HUES6 (cell line): ENCODE measurements at regions not wholly inside any gene's neighbourhood (a gene's known extent, or its start where the extent isn't known, plus 50 kb on each side); places are given as distances from the start of the nearest gene placed in this dataset.
"Not testable (repeated sequence)": the region's sequence is repeated elsewhere in the genome, so short reads cannot be mapped to it uniquely, and the experiment has no call there.

ENCODE experiments used
- H3K27ac ChIP-seq: 2 replicates; pipeline ENCODE4 v1.7.0; 2013; ENCODE audit warnings: low read depth, mild to moderate bottlenecking, low read length, inconsistent platforms
- H3K27me3 ChIP-seq: 2 replicates; pipeline ENCODE4 v1.6.1; 2013; ENCODE audit warnings: low read length; ENCODE audit not compliant: control insufficient read depth, insufficient read depth
- H3K36me3 ChIP-seq: 2 replicates; pipeline ENCODE4 v1.6.1; 2013; ENCODE audit warnings: low read length; ENCODE audit not compliant: control insufficient read depth, insufficient read depth
- H3K4me1 ChIP-seq: 2 replicates; pipeline ENCODE4 v1.6.1; 2013; ENCODE audit warnings: low read length; ENCODE audit not compliant: control insufficient read depth, insufficient read depth
- H3K4me3 ChIP-seq: 2 replicates; pipeline ENCODE4 v1.5.1; 2013; ENCODE audit warnings: low read depth, low read length
- H3K9ac ChIP-seq: one replicate; pipeline ENCODE4 v1.6.1; 2013; ENCODE audit warnings: mild to moderate bottlenecking, low read length
- H3K9me3 ChIP-seq: 2 replicates; pipeline ENCODE4 v1.6.1; 2013; ENCODE audit warnings: low read depth, low read length; ENCODE audit not compliant: control insufficient read depth, insufficient read depth

DNA sequence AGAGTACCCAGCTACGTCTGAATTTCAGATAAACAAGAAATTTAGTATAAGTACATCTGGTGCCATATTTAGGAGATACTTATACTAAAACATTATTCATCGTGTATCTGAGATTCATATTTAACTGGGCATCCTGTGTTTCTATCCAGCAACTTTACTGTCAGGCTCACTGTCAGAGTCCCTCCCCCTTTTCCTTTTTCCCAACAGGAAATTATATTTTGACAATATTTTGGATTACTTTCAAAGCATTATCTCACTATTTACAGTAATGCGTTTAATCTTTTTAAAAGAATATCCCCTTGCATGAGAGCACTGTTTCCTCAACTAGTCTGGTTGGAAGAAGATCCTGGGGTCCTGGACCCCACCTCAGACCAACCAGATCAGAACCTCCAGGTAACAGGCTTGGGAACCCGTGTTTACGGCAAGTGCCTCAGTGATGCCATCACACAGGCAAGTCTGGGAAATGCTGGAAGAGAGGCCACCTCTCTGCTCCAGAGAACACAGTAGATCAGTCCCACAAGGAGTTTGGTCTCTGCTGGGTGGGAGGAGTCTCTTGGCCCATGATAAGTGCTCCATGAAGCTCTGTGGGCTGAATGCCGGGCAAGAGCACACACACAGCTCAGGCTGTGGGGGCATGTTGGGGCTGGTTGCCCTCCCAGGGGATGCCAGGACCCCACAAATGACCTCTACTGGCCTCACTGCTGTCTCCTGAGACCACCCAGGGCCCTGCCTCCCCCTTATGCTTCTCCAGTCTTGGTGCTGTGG is 84.2 kb upstream of the UXS1 start:
- Histone ChIP-seq H3K9me3 (peaks cover 2% of the 10 kb centered on the region; the same call in 1 of the 2 replicates), H3K27ac (no peak overlapping the region), H3K4me1 (no peaks in the 10 kb centered on the region), H3K9ac (no peak overlapping the region), H3K27me3 (no peaks in the 10 kb centered on the region), H3K4me3 (no peak overlapping the region), H3K36me3 (no peaks in the 10 kb centered on the region)

DNA sequence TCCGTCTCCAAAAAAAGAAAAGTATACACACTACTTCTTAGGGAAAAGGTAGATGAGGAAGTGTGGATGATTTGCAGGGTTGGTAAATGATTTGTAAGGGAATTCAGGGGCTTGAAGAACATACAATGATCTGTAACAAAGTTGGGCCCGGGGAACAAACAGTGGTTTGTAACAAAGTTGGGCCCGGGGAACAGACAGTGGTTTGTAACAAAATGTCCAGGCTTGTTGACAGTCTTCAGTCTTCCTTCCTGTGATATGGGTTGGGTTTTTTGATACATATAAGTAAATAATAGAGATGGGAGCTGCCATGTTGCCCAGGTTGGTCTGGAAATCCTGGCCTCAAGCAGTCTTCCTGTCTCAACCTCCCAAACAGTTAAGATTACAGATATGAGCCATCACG is 83.3 kb upstream of the UXS1 start:
- Histone ChIP-seq H3K9me3 (peaks cover 7% of the 10 kb centered on the region; the same call in 1 of the 2 replicates), H3K4me1 (no peaks in the 10 kb centered on the region), H3K27ac (no peak overlapping the region), H3K27me3 (no peaks in the 10 kb centered on the region), H3K4me3 (no peak overlapping the region), H3K9ac (no peak overlapping the region), H3K36me3 (no peaks in the 10 kb centered on the region)

DNA sequence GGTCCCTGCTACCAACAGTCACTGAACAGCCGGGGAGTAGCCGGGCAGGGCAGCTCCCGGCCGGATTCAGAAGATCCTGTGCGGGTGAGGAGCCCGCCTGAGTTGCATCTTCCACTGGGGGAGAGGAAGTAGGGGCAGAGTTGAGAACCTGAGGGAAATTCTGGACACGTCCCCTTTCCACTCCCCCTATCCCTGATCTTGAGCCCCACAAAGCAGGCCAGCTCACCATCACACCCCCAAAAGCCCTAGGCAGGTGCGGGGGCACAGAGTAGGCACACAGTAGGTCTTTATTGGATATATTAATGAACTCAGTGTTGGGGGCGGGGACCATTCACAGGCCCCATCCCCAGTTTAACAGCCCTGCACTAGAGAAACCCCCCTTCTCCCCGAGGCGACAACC is 81.9 kb upstream of the UXS1 start:
- no peaks in the 10 kb centered on the region for H3K4me1 ChIP-seq
- H3K9me3 ChIP-seq, result peaks cover 14% of the 10 kb centered on the region
- no peak overlapping the region for H3K27ac ChIP-seq
- H3K36me3 ChIP-seq, result no peaks in the 10 kb centered on the region
- no peak overlapping the region for H3K4me3 ChIP-seq
- H3K9ac ChIP-seq, result no peak overlapping the region
- H3K27me3 ChIP-seq, result no peaks in the 10 kb centered on the region

DNA sequence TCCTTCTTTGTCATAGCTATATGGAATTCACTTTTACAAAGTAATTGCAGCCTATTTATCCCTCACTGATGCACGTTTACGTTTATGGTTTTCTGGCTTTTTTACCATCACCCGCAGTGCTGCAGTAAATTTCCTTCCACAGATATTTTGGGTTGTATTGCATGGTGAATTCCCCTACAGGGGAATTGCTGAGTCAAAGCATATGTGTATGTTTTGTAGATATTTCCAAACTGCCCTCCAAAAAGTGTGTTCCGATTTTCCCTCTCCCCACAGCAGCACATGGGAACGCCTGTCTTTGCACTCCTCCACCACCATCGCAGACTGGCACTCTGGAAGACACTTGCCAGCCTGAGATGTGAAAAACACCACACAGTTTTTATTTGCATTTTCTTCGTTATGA is 80.6 kb upstream of the UXS1 start:
- no peak overlapping the region for H3K9ac ChIP-seq
- no peaks in the 10 kb centered on the region for H3K36me3 ChIP-seq
- no peak overlapping the region for H3K4me3 ChIP-seq
- peaks cover 14% of the 10 kb centered on the region for H3K9me3 ChIP-seq
- peaks cover 9% of the 10 kb centered on the region for H3K27me3 ChIP-seq
- H3K4me1 ChIP-seq, result no peaks in the 10 kb centered on the region
- no peak overlapping the region for H3K27ac ChIP-seq

DNA sequence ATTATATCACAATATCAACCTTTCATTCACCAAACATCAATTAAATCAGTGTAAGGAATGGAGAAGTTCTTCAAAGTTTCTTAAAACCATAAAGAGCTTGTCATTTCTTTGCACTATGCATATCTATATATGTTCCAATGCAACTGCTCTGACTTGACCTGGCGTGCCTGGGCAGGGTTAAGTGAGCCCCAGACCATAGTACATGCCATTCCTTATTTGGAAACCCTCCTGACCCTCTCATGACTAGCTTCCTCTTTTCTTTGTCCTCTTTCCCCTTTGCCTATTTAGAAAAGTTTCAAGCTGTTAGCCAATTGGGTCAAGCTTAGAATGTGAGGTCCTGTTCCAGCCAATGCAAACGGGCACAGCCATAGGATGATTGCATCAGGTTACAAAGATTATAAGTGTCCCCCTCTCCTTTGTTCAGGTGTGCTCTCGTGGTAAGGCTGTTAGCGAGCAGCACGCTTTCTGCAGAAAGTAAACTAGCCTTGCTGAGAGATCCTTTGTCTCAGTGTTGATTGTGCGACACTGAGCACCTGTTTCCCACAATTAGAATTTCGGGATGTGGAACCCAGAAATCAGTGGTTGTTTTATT is 78.2 kb upstream of the UXS1 start:
- Histone ChIP-seq H3K27ac (no peak overlapping the region), H3K4me1 (no peaks in the 10 kb centered on the region), H3K9me3 (peaks cover 14% of the 10 kb centered on the region), H3K36me3 (no peaks in the 10 kb centered on the region), H3K9ac (no peak overlapping the region), H3K4me3 (no peak overlapping the region), H3K27me3 (peaks cover 12% of the 10 kb centered on the region)

DNA sequence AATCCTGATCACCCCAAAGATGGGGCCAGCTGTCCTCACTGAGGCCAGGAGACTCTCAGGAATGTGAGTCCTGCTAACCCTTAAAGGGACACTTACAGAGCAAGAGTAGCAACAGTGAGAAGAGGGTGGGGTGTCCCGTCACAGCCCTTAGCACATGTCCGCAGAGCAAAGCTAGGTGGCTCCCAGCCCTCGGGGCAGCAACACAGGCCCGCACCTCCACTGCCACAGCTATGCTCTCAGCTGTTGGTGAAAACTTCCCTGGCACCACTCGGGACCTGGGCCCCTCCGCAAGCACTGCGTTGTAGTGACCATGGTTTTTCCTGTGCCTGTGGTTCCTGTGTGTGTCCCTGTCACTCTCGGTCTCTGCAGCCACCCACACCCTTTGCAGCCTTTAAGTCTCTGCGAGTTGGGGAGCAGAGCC is 76.4 kb upstream of the UXS1 start:
- no peaks in the 10 kb centered on the region for H3K36me3 ChIP-seq
- H3K27me3 ChIP-seq, result peaks cover 12% of the 10 kb centered on the region
- H3K4me1 ChIP-seq, result no peaks in the 10 kb centered on the region
- peak overlapping the region; percentile 62 for H3K4me3 ChIP-seq
- no peak overlapping the region for H3K27ac ChIP-seq
- peaks cover 14% of the 10 kb centered on the region for H3K9me3 ChIP-seq
- H3K9ac ChIP-seq, result no peak overlapping the region

DNA sequence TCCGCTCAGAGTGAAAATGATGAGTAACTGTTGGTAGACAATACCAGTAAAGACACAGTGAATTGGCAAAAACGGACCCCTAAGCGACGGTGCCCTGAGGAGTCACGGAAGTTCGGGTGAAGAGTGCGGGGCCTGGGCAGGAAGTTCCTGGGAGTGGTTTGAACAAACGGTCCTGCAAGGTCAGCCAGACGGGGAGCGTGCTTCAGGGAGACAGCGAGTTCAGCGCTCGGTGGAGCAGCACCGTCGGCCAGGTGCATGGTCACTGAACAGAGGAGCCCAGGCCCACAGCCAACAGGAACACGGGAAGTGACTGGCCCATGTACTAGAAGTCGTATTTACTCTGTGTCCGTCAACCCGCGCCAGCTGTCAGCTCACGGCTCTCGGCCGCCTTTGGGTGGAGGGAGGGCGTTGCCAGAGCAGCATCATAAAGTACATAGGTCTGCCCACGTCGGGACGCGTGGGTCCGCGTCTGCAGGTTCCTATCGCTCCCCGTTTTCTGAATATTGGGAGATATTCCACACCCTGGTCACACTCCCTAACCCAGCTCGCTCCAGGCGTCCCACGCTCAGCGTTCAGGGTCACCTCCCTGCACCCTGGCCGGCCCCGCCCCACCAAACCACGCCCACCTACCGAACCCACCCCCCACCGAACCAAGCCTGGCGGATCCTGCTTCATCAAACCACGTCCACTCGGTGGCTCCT is 75.6 kb upstream of the UXS1 start:
- Histone ChIP-seq H3K4me1 (no peaks in the 10 kb centered on the region), H3K9ac (no peak overlapping the region), H3K36me3 (no peaks in the 10 kb centered on the region), H3K27me3 (peaks cover 12% of the 10 kb centered on the region), H3K9me3 (peaks cover 14% of the 10 kb centered on the region), H3K4me3 (peak overlapping the region; percentile 62), H3K27ac (no peak overlapping the region)

DNA sequence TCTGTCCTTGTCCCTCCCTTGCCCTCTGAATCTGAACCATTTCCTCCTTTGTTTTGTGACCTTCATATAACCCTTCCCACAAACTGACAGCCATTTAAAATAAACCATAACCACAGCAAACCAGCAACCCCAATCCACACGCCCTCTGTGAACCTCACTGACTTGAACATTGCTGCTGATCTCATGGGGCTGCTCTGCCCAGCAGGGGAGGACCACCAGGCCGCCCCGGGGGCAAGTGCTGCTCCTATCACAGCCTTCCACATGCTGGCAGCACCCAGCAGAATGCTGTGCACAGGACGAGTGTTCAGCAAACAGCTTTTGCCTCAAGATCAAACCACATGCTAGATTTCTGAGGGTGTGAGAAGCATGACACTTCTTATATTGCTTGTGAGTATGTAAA is 73.9 kb upstream of the UXS1 start:
- peaks cover 9% of the 10 kb centered on the region for H3K9me3 ChIP-seq
- H3K4me1 ChIP-seq, result no peaks in the 10 kb centered on the region
- no peak overlapping the region for H3K27ac ChIP-seq
- peaks cover 12% of the 10 kb centered on the region for H3K27me3 ChIP-seq
- H3K9ac ChIP-seq, result no peak overlapping the region
- no peak overlapping the region for H3K4me3 ChIP-seq
- H3K36me3 ChIP-seq, result no peaks in the 10 kb centered on the region

DNA sequence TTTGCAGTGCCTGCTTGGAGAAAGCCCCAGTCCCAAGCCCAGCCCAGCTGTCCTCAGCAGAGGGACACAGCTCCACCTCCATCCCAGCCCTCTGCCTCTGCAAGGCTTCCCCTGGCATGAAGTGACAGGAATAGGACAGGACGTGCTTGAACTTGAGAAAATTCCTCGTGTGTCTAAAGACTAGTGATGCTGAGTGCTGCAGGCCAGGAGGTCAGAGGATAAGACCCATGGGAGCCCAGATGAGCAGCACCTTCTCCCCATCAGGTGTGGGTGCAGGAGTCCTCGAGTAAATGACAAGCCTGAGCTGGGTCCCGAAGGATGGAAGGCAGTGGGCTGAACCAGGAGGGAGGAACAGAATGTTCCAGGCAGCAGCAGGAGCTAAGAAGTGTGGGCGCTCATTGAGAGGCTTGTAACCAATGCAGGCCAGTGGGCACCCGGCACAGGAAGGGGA is 67.8 kb upstream of the UXS1 start:
- Histone ChIP-seq H3K27me3 (no peaks in the 10 kb centered on the region), H3K9me3 (no peaks in the 10 kb centered on the region), H3K27ac (no peak overlapping the region), H3K4me1 (no peaks in the 10 kb centered on the region), H3K9ac (no peak overlapping the region), H3K36me3 (no peaks in the 10 kb centered on the region), H3K4me3 (no peak overlapping the region)

DNA sequence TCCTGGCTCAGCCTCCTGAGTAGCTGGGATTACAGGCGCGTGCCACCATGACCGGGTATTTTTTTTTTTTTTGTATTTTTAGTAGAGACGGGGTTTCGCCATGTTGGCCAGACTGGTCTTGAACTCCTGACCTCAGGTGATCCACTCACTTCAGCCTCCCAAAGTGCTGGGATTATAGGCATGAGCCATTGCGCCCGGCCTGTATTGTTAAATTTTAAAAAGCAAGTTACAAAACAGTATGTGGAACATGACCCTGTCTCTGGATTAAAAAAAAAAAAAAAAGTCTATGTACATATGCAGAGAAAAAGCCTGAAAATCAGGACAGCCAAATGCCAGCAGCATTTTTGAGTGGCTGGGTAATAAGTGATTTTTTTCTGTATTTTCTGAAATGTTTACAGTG is 64.8 kb upstream of the UXS1 start:
- not testable (repeated sequence) for H3K36me3 ChIP-seq, H3K9me3 ChIP-seq, H3K27me3 ChIP-seq, H3K4me1 ChIP-seq, H3K4me3 ChIP-seq, H3K9ac ChIP-seq, H3K27ac ChIP-seq

DNA sequence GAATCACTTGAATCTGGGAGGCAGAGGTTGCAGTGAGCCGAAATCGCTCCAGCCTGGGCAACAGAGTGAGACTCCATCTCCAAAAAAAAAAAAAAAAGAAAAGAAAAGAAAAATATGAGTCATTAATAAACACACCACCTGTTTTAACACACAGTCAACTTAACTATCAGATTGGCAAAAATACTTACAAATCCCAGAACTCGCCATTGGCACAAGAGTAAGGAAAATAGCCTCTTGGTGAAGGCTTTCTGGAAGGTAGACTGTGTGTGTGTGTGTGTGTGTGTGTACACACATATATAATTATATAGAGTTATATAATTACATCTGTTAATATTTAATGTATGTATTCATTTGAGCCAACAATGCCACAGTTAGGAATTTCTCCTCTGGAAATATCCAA is 63.7 kb upstream of the UXS1 start:
- Histone ChIP-seq H3K27me3 (no peaks in the 10 kb centered on the region), H3K4me3 (no peak overlapping the region), H3K36me3 (no peaks in the 10 kb centered on the region)

More for the DNA sequence above, 63.7 kb upstream of the UXS1 start:
- Histone ChIP-seq H3K9me3 (no peaks in the 10 kb centered on the region), H3K4me1 (no peaks in the 10 kb centered on the region), H3K27ac (no peak overlapping the region), H3K9ac (no peak overlapping the region)
